ENCODE measurements at regions not wholly inside any gene's neighbourhood (a gene's known extent, or its start where the extent isn't known, plus 50 kb on each side); places are given as distances from the start of the nearest gene placed in this dataset.
A peak's percentile ranks its signal among the peaks of the same experiment; 100 is the strongest.
"Not testable (repeated sequence)": the region's sequence is repeated elsewhere in the genome, so short reads cannot be mapped to it uniquely, and the experiment has no call there.

GRCh38 chr6:27138837-27139755 is 108.4 kb upstream of the PRSS16 start:
- peak; percentile 38 for DNase-seq

- no peak for DNase-seq
Observed at GRCh38 chr6:27139756-27140579, 107.5 kb upstream of the PRSS16 start.

- no peak for DNase-seq
Observed at GRCh38 chr6:27140999-27141528, 106.4 kb upstream of the PRSS16 start.

- no peak for DNase-seq
Observed at GRCh38 chr6:27141529-27142015, 105.9 kb upstream of the PRSS16 start.

GRCh38 chr6:27143020-27143388 is 104.5 kb upstream of the PRSS16 start:
- DNase-seq, result not testable (repeated sequence)

GRCh38 chr6:27143474-27144026 is 104.0 kb upstream of the PRSS16 start:
- no peak for DNase-seq

GRCh38 chr6:27144740-27145079 is 102.8 kb upstream of the PRSS16 start:
- no peak for DNase-seq

GRCh38 chr6:27145731-27146455 is 101.6 kb upstream of the PRSS16 start:
- DNase-seq, result peak; percentile 49

- DNase-seq, result not testable (repeated sequence)
Observed at GRCh38 chr6:27146456-27146705, 101.1 kb upstream of the PRSS16 start.

GRCh38 chr6:27146706-27147505 is 100.6 kb upstream of the PRSS16 start:
- peak; percentile 57 for DNase-seq

GRCh38 chr6:27148404-27148795 is 99.1 kb upstream of the PRSS16 start:
- no peak for DNase-seq

- DNase-seq, result no peak
Observed at GRCh38 chr6:27149150-27149549, 98.4 kb upstream of the PRSS16 start.

GRCh38 chr6:27154696-27155095 is 92.8 kb upstream of the PRSS16 start:
- no peak for DNase-seq

- DNase-seq, result no peak
Observed at GRCh38 chr6:27156874-27157458, 90.5 kb upstream of the PRSS16 start.

- peak; percentile 68 for DNase-seq
Observed at GRCh38 chr6:27157459-27158315, 89.8 kb upstream of the PRSS16 start.

GRCh38 chr6:27158316-27158643 is 89.2 kb upstream of the PRSS16 start:
- no peak for DNase-seq

GRCh38 chr6:27159725-27160124 is 87.8 kb upstream of the PRSS16 start:
- DNase-seq, result no peak

GRCh38 chr6:27161115-27161514 is 86.4 kb upstream of the PRSS16 start:
- no peak for DNase-seq

GRCh38 chr6:27161603-27161945 is 85.9 kb upstream of the PRSS16 start:
- DNase-seq, result no peak

- no peak for DNase-seq
Observed at GRCh38 chr6:27161946-27162603, 85.4 kb upstream of the PRSS16 start.
